Skeletal muscle satellite cell (primary cell): ENCODE measurements at regions not wholly inside any gene's neighbourhood (a gene's known extent, or its start where the extent isn't known, plus 50 kb on each side); places are given as distances from the start of the nearest gene placed in this dataset.
A peak's percentile ranks its signal among the peaks of the same experiment; 100 is the strongest.

Experiments used
- H3K27me3 ChIP-seq: 2 replicates; pipeline ENCODE4 v1.7.0; 2013; ENCODE audit warnings: low read length; ENCODE audit not compliant: control insufficient read depth, insufficient read depth
- H3K36me3 ChIP-seq: 2 replicates; pipeline ENCODE4 v1.7.0; 2013; ENCODE audit warnings: mild to moderate bottlenecking, control low read depth, low read length; ENCODE audit not compliant: insufficient read depth
- H3K4me1 ChIP-seq: 2 replicates; pipeline ENCODE4 v1.7.0; 2013; ENCODE audit warnings: low read length; ENCODE audit not compliant: control insufficient read depth, insufficient read depth
- H3K4me2 ChIP-seq: 2 replicates; pipeline ENCODE4 v1.7.0; 2013; ENCODE audit warnings: mild to moderate bottlenecking, low read length
- H3K4me3 ChIP-seq: 2 replicates; pipeline ENCODE4 v1.7.0; 2013; ENCODE audit warnings: low read length
- H3K9ac ChIP-seq: 2 replicates; pipeline ENCODE4 v1.7.0; 2013; ENCODE audit warnings: mild to moderate bottlenecking, low read depth, low read length, moderate library complexity
- H3K9me3 ChIP-seq: replicated peaks from 2 replicates; pipeline ENCODE4 v1.7.0; 2013; ENCODE audit warnings: mild to moderate bottlenecking, control low read depth, low read length

GRCh38 chr21:15247613-15248012 lies 182.8 kb upstream of the NRIP1 start:
- Histone ChIP-seq H3K4me2 (no peak overlapping the region), H3K4me1 (peaks cover 48% of the 10 kb centered on the region), H3K27me3 (no peaks in the 10 kb centered on the region), H3K4me3 (no peak overlapping the region), H3K9me3 (no peaks in the 10 kb centered on the region), H3K9ac (no peak overlapping the region), H3K36me3 (no peaks in the 10 kb centered on the region)

DNA sequence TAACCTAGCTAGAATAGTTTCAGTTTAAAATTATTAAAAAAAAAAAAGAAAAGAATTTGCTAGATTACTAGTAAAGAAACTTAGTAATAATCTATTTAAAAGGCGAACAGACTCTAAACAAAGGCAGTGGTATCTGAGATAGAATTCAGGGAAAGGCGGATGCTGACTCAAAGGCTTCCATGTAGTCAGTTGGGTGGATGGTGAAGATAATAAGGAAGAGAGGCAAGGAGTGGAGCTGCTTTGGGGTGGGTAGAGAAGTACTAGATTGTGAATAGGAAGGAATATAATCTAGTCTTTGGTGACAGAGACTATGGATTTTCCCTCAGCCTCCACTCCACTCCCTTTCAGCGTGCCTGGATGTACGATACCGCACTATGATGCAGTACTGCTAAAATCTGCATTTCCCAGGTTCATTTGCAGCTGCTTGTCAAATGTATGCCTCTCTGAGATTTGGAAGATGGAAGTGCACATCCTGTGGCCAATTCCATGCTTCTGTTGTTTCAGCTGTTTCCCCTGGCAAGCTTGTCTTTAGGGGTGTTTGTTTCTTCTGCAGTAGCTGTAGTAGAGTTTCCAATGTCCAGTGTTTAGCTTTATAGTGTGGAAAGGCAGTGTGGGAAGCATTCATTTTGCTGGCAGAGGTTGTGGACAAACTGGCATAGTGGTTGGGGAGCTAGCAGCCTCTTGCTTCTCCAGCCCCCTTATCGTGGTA lies 184.6 kb upstream of the NRIP1 start:
- Histone ChIP-seq H3K4me1 (peaks cover 39% of the 10 kb centered on the region), H3K27me3 (no peaks in the 10 kb centered on the region), H3K9ac (peak overlapping the region; percentile 53), H3K9me3 (no peaks in the 10 kb centered on the region), H3K4me2 (peak overlapping the region; percentile 56), H3K36me3 (no peaks in the 10 kb centered on the region), H3K4me3 (peak overlapping the region; percentile 22)

GRCh38 chr21:15250384-15250783 lies 185.6 kb upstream of the NRIP1 start:
- H3K4me2 ChIP-seq, result peak overlapping the region; percentile 56
- H3K4me3 ChIP-seq, result peak overlapping the region; percentile 22
- H3K9me3 ChIP-seq, result no peaks in the 10 kb centered on the region
- H3K27me3 ChIP-seq, result no peaks in the 10 kb centered on the region
- no peak overlapping the region for H3K9ac ChIP-seq
- H3K36me3 ChIP-seq, result no peaks in the 10 kb centered on the region
- H3K4me1 ChIP-seq, result peaks cover 39% of the 10 kb centered on the region

DNA sequence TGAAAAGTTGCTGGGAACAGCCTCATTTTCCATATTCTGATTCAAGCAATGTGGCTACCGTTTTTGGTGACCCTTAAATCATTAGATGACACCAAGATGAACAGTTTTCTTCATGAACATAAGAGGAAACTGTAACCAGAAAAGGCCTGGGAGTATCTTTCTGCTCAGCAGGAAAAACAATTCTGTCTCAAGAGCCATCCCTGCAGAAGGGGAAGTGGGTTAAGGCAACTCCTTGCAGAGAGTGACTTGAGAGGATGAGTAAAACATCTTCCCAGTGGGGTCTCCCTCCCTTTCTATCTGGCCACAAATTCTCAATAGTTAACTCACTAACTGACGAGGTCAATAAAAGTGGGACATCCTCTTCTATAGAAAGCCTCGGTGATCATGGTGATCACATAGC lies 187.6 kb upstream of the NRIP1 start:
- Histone ChIP-seq H3K9ac (no peak overlapping the region), H3K36me3 (no peaks in the 10 kb centered on the region), H3K27me3 (no peaks in the 10 kb centered on the region), H3K4me3 (no peak overlapping the region), H3K9me3 (no peaks in the 10 kb centered on the region), H3K4me2 (no peak overlapping the region), H3K4me1 (peaks cover 27% of the 10 kb centered on the region)

- peaks cover 20% of the 10 kb centered on the region for H3K4me1 ChIP-seq
Observed at GRCh38 chr21:15254111-15254510, 189.3 kb upstream of the NRIP1 start.

DNA sequence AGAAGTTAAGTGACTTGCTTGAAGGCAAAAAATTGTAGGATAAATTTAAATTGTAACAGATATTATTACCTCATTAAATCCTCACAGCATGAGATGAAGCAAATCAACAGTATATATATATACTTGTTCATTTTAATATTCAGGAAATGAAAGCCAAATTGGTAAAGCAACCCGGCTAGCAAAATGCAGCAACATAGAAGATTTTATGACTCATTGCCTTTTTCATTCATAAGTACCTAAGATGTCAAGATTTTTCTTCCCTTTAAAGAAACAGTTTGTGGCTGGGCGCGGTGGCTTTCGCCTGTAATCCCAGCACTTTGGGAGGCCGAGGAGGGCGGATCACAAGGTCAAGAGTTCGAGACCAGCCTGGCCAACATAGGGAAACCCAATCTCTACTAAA lies 190.5 kb upstream of the NRIP1 start:
- no peak overlapping the region for H3K4me2 ChIP-seq
- peaks cover 10% of the 10 kb centered on the region for H3K4me1 ChIP-seq
- no peaks in the 10 kb centered on the region for H3K36me3 ChIP-seq
- no peak overlapping the region for H3K4me3 ChIP-seq
- H3K9ac ChIP-seq, result no peak overlapping the region
- H3K9me3 ChIP-seq, result no peaks in the 10 kb centered on the region
- no peaks in the 10 kb centered on the region for H3K27me3 ChIP-seq

More at GRCh38 chr21:15254111-15254510, 189.3 kb upstream of the NRIP1 start:
- Histone ChIP-seq H3K9ac (no peak overlapping the region), H3K4me3 (no peak overlapping the region), H3K27me3 (no peaks in the 10 kb centered on the region), H3K4me2 (no peak overlapping the region), H3K9me3 (no peaks in the 10 kb centered on the region), H3K36me3 (no peaks in the 10 kb centered on the region)

GRCh38 chr21:15255763-15256162 lies 191.0 kb upstream of the NRIP1 start:
- H3K4me3 ChIP-seq, result no peak overlapping the region
- no peaks in the 10 kb centered on the region for H3K9me3 ChIP-seq
- H3K9ac ChIP-seq, result no peak overlapping the region
- no peak overlapping the region for H3K4me2 ChIP-seq
- peaks cover 6% of the 10 kb centered on the region for H3K4me1 ChIP-seq
- H3K27me3 ChIP-seq, result no peaks in the 10 kb centered on the region
- no peaks in the 10 kb centered on the region for H3K36me3 ChIP-seq

DNA sequence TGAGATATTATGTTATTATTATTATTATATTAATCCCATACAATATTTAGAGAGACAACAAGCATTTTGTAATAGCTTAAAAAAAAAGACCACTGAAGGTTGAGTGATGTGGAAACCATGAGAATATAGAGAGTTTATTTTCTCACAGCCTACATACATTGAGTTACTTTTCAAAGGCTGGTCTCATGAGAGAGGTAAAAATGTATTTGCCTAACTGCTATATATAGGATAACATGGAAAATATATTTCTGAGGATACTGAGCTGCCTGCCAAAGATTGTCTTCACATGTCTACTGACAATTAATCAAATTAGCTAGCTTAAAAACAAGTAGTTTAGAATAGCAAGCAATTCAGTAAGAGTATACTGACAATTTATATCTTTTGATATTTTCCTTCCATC lies 192.2 kb upstream of the NRIP1 start:
- Histone ChIP-seq H3K9ac (no peak overlapping the region), H3K4me1 (no peaks in the 10 kb centered on the region), H3K9me3 (no peaks in the 10 kb centered on the region), H3K4me2 (no peak overlapping the region), H3K4me3 (no peak overlapping the region), H3K36me3 (no peaks in the 10 kb centered on the region), H3K27me3 (no peaks in the 10 kb centered on the region)

DNA sequence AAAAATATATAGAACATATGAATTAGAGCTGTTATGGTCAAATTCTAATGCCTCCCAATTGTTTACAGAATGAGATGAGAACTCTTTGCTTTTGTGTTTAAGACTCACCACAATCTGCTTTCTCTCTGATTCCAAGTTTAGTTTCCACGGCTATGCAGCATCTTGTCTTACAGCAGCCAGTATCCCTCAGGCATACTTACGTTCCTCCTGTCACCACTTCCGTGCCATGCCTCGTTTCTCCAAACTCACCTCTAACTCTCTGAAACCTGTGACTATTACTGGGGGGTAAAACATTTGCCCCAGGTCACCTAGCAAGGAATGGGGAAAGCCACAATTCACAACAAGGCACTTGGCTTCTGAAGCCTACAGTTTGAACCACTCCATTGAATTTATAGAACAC lies 192.8 kb upstream of the NRIP1 start:
- Histone ChIP-seq H3K4me2 (no peak overlapping the region), H3K4me3 (no peak overlapping the region), H3K9me3 (no peaks in the 10 kb centered on the region), H3K36me3 (no peaks in the 10 kb centered on the region), H3K27me3 (no peaks in the 10 kb centered on the region), H3K9ac (no peak overlapping the region), H3K4me1 (no peaks in the 10 kb centered on the region)

DNA sequence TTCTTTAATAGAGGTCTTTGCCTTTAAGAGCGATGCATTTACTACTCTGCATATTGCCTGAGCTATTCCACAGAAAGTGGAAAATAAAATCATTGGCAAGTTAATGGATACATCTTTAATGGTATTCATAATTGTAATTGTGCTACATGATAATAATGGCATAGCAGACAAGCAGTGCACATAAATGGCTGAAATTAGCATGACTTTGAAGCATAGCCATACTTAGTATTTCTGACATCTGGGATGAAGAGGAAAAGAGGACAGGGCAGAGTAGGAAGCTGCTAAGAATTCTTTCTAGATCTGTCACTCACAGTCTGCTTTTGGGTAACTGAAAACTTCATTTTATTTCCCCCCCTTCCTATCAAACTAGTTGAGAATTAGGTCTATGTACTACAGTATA lies 195.0 kb upstream of the NRIP1 start:
- no peaks in the 10 kb centered on the region for H3K9me3 ChIP-seq

DNA sequence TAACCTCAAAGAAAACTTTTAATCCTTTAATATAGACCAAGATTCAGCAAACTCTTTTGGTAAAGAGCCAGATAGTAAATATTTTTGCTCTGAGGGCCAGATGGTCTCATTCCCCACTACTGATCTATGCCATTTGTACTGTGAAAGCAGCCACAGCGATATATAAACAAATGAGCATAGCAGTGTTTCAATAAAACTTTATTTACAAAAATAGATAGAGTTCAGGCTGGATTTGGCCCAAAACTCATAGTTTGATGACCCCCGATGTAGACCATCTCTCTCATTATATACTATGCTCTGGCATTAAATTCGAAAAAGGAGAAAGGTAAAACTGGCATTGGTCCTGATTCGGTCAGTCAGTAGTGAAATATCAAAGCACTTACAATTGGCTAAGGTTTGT lies 195.8 kb upstream of the NRIP1 start:
- H3K9me3 ChIP-seq, result no peaks in the 10 kb centered on the region
- no peak overlapping the region for H3K9ac ChIP-seq
- H3K4me2 ChIP-seq, result no peak overlapping the region
- H3K4me1 ChIP-seq, result no peaks in the 10 kb centered on the region
- H3K4me3 ChIP-seq, result no peak overlapping the region
- H3K27me3 ChIP-seq, result no peaks in the 10 kb centered on the region
- no peaks in the 10 kb centered on the region for H3K36me3 ChIP-seq

More for the DNA sequence above, 195.0 kb upstream of the NRIP1 start:
- H3K4me3 ChIP-seq, result no peak overlapping the region
- no peak overlapping the region for H3K4me2 ChIP-seq
- no peaks in the 10 kb centered on the region for H3K36me3 ChIP-seq
- no peaks in the 10 kb centered on the region for H3K27me3 ChIP-seq
- H3K4me1 ChIP-seq, result no peaks in the 10 kb centered on the region
- no peak overlapping the region for H3K9ac ChIP-seq

GRCh38 chr21:15264084-15264665 lies 199.4 kb upstream of the NRIP1 start:
- Histone ChIP-seq H3K4me2 (no peak overlapping the region), H3K9ac (no peak overlapping the region), H3K27me3 (no peaks in the 10 kb centered on the region), H3K4me3 (no peak overlapping the region), H3K9me3 (no peaks in the 10 kb centered on the region), H3K36me3 (no peaks in the 10 kb centered on the region), H3K4me1 (no peaks in the 10 kb centered on the region)
